ENCODE measurements at regions not wholly inside any gene's neighbourhood (a gene's known extent, or its start where the extent isn't known, plus 50 kb on each side); places are given as distances from the start of the nearest gene placed in this dataset.

DNA sequence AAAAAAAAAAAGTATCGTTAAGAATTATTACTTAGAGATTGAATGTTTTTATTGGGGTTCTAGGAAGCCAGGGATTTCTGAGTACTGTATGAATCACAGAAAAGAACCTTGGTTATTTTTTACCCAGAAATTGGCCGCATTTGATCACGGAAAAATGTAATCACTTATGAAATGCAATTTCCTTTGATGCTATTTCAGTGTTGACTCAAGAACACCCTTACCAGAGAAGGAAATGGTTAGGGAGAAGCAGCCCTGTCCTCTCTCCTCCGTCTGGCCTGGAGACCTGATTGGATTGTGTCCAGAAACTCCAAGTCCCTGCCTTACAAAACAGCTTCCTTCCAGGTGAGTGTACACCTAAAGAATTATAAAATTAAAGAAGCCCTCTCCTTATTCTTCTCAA, 116.7 kb downstream of the MED10 start:
- no peaks in the 10 kb centered on the region for H3K36me3 ChIP-seq
- no peak overlapping the region for H3K4me3 ChIP-seq
- peaks cover 0 to 17% (median 16%) of the 10 kb centered on the region in 4 donors for H3K4me1 ChIP-seq
- no peak overlapping the region for H3K27ac ChIP-seq
- H3K9me3 ChIP-seq = no peaks in the 10 kb centered on the region
- intact Hi-C loops (cut with DNase I) = no loop called here
- no peak for TF ChIP-seq POLR2A (IDR thresholded peaks at IDR 0.05)
- TF ChIP-seq, protein P1, sequence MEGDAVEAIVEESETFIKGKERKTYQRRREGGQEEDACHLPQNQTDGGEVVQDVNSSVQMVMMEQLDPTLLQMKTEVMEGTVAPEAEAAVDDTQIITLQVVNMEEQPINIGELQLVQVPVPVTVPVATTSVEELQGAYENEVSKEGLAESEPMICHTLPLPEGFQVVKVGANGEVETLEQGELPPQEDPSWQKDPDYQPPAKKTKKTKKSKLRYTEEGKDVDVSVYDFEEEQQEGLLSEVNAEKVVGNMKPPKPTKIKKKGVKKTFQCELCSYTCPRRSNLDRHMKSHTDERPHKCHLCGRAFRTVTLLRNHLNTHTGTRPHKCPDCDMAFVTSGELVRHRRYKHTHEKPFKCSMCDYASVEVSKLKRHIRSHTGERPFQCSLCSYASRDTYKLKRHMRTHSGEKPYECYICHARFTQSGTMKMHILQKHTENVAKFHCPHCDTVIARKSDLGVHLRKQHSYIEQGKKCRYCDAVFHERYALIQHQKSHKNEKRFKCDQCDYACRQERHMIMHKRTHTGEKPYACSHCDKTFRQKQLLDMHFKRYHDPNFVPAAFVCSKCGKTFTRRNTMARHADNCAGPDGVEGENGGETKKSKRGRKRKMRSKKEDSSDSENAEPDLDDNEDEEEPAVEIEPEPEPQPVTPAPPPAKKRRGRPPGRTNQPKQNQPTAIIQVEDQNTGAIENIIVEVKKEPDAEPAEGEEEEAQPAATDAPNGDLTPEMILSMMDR (IDR thresholded peaks at IDR 0.05) = no peak
- H3K27me3 ChIP-seq = no peaks in the 10 kb centered on the region
- 57 to 72% methylated on average over 4 of the region's 4 CpGs for WGBS, 2 donors
- no peak for DNase-seq

DNA sequence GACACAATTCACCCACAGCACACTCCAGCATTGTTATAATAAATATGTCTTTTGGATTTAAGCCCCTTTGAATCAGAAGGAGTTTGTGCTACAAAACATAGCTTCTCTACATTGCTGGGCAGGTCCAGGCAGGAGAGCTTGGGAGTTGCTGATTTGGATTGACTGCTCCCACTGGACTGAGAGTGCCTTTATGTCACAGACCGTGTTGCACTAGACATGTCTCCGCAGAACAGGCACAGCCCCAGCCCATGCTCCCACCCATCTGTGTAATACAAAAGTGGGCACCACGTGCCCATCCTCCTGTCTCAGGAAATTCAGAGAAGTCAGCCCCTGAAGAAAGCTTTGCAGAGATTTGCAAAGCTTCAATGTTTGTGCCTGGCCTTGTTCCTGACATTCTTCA, 117.1 kb downstream of the MED10 start:
- DNase-seq = no peak
- Histone ChIP-seq H3K36me3 (no peaks in the 10 kb centered on the region), H3K9me3 (no peaks in the 10 kb centered on the region), H3K4me3 (no peak overlapping the region), H3K4me1 (peaks cover 0 to 17% (median 16%) of the 10 kb centered on the region in 4 donors), H3K27ac (no peak overlapping the region), H3K27me3 (no peaks in the 10 kb centered on the region)
- no peak for TF ChIP-seq EP300 (IDR thresholded peaks at IDR 0.05)
- TF ChIP-seq POLR2AphosphoS5 (IDR thresholded peaks at IDR 0.05) = no peak
- intact Hi-C loops (cut with DNase I) = no loop called here
- WGBS, 2 donors = 68 to 78% methylated on average over 3 of the region's 3 CpGs

DNA sequence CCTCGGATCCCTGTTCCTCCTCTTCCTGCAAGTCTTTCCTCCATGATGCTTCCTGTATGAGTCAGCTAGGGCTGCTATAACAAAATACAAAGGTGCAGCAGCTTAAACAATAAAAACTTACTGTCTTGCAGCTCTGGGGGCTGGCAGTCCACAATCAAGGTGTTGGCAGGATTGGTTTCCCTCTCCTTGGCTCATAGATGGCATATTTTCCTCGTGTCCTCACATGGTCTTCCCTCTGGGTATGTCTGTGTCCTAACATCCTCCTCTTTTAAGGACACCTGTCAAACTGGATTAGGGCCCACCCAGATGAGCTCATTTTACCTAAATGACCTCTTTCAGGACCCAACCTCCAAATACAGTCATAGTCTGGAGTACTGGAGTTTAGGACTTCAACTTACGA, 117.5 kb downstream of the MED10 start:
- intact Hi-C loops (cut with DNase I) = no loop called here
- Histone ChIP-seq H3K36me3 (no peaks in the 10 kb centered on the region), H3K9me3 (no peaks in the 10 kb centered on the region), H3K4me1 (peaks cover 0 to 17% (median 16%) of the 10 kb centered on the region in 4 donors), H3K27me3 (no peaks in the 10 kb centered on the region), H3K4me3 (no peak overlapping the region), H3K27ac (no peak overlapping the region)
- DNase-seq = no peak
- TF ChIP-seq EP300 (IDR thresholded peaks at IDR 0.05) (no peak), POLR2A (IDR thresholded peaks at IDR 0.05) (no peak), POLR2AphosphoS5 (IDR thresholded peaks at IDR 0.05) (no peak)
- TF ChIP-seq, protein P1 (IDR thresholded peaks at IDR 0.05) = no peak
- 49 to 67% methylated on average over 3 of the region's 3 CpGs for WGBS, 2 donors

DNA sequence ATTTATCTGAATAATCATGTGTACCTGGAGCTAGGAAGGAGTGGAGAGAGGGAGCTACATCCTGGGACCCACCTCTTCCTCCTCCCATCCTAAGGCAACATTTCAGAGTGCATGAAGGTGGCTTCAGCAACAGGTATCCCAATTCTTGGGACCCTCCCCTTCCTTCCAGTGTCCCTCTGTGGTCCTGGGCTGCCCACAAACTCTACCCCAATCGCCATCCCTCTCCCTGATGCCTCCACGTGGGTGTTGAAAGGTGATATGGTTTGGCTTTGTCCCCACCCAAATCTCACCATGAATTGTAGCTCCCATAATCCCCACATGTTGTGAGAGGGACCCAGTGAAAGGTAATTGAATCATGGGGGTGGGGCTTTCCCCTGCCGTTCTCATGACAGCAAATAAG, 121.4 kb downstream of the MED10 start:
- DNase-seq = no peak
- Histone ChIP-seq H3K27ac (no peak overlapping the region), H3K36me3 (no peaks in the 10 kb centered on the region), H3K27me3 (no peaks in the 10 kb centered on the region), H3K4me1 (peaks cover 0 to 17% (median 14%) of the 10 kb centered on the region in 4 donors), H3K4me3 (no peak overlapping the region), H3K9me3 (no peaks in the 10 kb centered on the region)
- no peak for TF ChIP-seq EP300 (IDR thresholded peaks at IDR 0.05)
- TF ChIP-seq, protein P1 (IDR thresholded peaks at IDR 0.05) = no peak
- no peak for TF ChIP-seq POLR2AphosphoS5 (IDR thresholded peaks at IDR 0.05)
- no peak for TF ChIP-seq POLR2A (IDR thresholded peaks at IDR 0.05)
- intact Hi-C loops (cut with DNase I) = no loop called here
- 44 to 60% methylated on average over 3 of the region's 3 CpGs for WGBS, 2 donors

DNA sequence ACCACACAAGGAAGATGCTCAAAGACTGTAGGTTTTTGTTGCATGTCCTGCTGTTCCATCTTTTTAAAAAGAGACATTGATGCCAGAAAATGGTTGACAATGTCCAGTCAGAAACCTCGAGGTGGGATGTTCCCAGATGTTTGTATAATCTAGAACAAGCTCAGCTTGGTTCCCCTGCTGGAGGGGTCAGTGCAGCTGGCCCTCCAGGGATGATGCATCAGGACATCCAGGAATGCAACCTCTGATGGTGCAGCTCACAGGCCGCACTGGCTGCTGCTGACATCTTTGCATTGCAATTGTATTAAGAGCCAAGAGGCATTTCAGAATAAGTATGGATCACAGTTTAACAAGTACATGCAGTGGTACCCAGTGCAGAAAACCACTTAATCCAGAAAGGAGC, 122.4 kb downstream of the MED10 start:
- no peaks in the 10 kb centered on the region for H3K27me3 ChIP-seq
- no peaks in the 10 kb centered on the region for H3K9me3 ChIP-seq
- peaks cover 0 to 13% (median 6%) of the 10 kb centered on the region in 4 donors for H3K4me1 ChIP-seq
- DNase-seq = no peak
- 6 to 48% methylated on average over 2 of the region's 2 CpGs for WGBS, 2 donors
- H3K36me3 ChIP-seq = no peaks in the 10 kb centered on the region
- no peak overlapping the region for H3K27ac ChIP-seq
- intact Hi-C loops (cut with DNase I) = no loop called here
- TF ChIP-seq POLR2AphosphoS5 (IDR thresholded peaks at IDR 0.05) (no peak), POLR2A (IDR thresholded peaks at IDR 0.05) (no peak), EP300 (IDR thresholded peaks at IDR 0.05) (no peak)
- TF ChIP-seq, protein P1 (IDR thresholded peaks at IDR 0.05) = no peak
- H3K4me3 ChIP-seq = no peak overlapping the region

All from sigmoid colon (tissue), 6 donors.